ENCODE measurements at regions not wholly inside any gene's neighbourhood (a gene's known extent, or its start where the extent isn't known, plus 50 kb on each side); places are given as distances from the start of the nearest gene placed in this dataset.

- no peaks in the 10 kb centered on the region for H3K36me3 ChIP-seq
- no peaks in the 10 kb centered on the region for H3K4me1 ChIP-seq (replicated peaks)
- no peak overlapping the region for H3K27ac ChIP-seq
- DNase-seq (ENCODE audit: low read depth in 1 of 2, low spot score in 2 of 2), result no peak
- H3K9me3 ChIP-seq (replicated peaks), result no peaks in the 10 kb centered on the region
- H3K4me3 ChIP-seq, result no peak overlapping the region
- no peaks in the 10 kb centered on the region for H3K27me3 ChIP-seq (replicated peaks)
These were observed 287.1 kb downstream of the TENT4A start for GRCh38 chr5:7000310-7000709.

DNA sequence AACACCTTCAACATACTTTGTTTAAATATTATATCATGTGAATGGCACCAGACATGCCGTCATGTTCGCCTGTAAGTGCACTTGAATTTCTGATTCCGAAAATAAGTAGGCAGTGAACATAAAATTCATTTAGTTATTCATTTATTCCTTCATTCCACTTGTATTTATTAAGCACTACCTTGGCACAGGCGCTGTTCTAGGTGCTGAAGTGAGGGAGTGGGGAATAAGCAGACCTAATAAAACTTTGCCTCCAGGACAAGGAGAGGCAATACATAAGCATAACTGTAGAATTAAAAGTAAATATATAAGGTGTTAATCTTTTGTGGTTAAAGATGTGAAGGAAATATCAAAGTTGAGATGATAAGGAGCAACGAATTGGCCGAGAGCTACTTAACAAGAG, 297.4 kb downstream of the TENT4A start:
- Histone ChIP-seq H3K9me3 (replicated peaks) (no peaks in the 10 kb centered on the region), H3K4me3 (no peak overlapping the region), H3K36me3 (no peaks in the 10 kb centered on the region), H3K27me3 (replicated peaks) (no peaks in the 10 kb centered on the region), H3K27ac (no peak overlapping the region), H3K4me1 (replicated peaks) (no peaks in the 10 kb centered on the region)
- no peak for DNase-seq (ENCODE audit: low read depth in 1 of 2, low spot score in 2 of 2)

GRCh38 chr5:7012057-7012456, 298.8 kb downstream of the TENT4A start:
- Histone ChIP-seq H3K27ac (no peak overlapping the region), H3K9me3 (replicated peaks) (no peaks in the 10 kb centered on the region), H3K4me1 (replicated peaks) (no peaks in the 10 kb centered on the region), H3K4me3 (no peak overlapping the region), H3K36me3 (no peaks in the 10 kb centered on the region), H3K27me3 (replicated peaks) (no peaks in the 10 kb centered on the region)
- DNase-seq (ENCODE audit: low read depth in 1 of 2, low spot score in 2 of 2), result no peak

DNA sequence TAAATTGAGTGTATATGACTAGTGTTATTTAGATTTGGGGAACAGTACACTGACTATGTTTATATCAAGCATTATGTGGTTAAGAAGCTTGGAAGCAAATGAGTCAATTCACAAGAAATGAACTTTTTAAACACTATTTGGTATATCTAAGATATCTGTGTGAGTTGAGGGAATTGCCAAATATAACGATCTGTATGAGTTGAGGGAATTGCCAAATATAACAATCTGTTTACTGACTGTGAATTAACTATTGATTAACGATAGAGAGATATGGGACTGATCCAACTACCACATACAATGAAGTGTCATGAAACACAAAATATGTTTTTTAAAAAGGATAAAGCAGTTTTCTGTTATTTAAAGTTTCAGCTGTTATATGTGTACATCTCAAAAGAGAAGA, 301.4 kb downstream of the TENT4A start:
- H3K9me3 ChIP-seq (replicated peaks), result no peaks in the 10 kb centered on the region

DNA sequence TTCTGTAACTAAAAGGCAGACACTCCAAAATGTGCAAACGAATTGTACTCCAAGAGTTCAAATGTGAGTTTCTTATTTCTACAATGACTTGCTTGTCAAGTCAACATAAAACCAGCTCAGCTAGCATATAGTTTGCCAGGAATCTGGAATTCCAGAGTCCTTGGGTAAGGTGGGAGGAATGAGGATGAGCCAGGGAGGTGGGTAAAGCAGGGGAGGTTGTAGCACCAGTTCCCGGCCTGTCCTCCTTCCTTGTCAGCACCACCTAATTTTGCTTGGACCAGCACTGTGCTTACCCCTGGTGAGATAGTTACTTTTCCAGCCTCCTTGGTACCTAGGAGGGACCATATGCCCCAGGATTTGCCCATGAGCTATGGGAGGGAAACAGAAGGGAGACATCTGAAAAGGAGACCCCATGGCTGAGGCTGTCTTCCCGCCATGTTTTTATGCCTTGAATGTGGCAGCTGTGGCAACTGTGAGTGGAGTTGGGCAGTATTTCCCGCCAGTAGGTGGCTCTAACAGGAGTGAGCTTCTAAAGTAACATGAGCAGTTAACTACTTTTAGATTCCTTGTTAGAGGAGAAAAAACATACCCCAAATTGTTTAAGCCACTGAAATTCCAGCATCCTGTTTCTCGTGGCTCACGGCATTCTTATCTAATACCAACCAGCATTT, 302.5 kb downstream of the TENT4A start:
- H3K27ac ChIP-seq, result no peak overlapping the region
- no peak overlapping the region for H3K4me3 ChIP-seq
- no peak for DNase-seq (ENCODE audit: low read depth in 1 of 2, low spot score in 2 of 2)
- H3K9me3 ChIP-seq (replicated peaks), result no peaks in the 10 kb centered on the region
- H3K27me3 ChIP-seq (replicated peaks), result no peaks in the 10 kb centered on the region
- no peaks in the 10 kb centered on the region for H3K4me1 ChIP-seq (replicated peaks)
- H3K36me3 ChIP-seq, result no peaks in the 10 kb centered on the region

More for the DNA sequence above, 301.4 kb downstream of the TENT4A start:
- Histone ChIP-seq H3K36me3 (no peaks in the 10 kb centered on the region), H3K27ac (no peak overlapping the region), H3K4me3 (no peak overlapping the region), H3K4me1 (replicated peaks) (no peaks in the 10 kb centered on the region), H3K27me3 (replicated peaks) (no peaks in the 10 kb centered on the region)
- DNase-seq (ENCODE audit: low read depth in 1 of 2, low spot score in 2 of 2), result no peak

- Histone ChIP-seq H3K27me3 (replicated peaks) (no peaks in the 10 kb centered on the region), H3K4me1 (replicated peaks) (no peaks in the 10 kb centered on the region), H3K4me3 (no peak overlapping the region), H3K36me3 (no peaks in the 10 kb centered on the region), H3K27ac (no peak overlapping the region), H3K9me3 (replicated peaks) (no peaks in the 10 kb centered on the region)
- DNase-seq (ENCODE audit: low read depth in 1 of 2, low spot score in 2 of 2), result no peak
These were observed 303.9 kb downstream of the TENT4A start for GRCh38 chr5:7016999-7017747.

- H3K4me3 ChIP-seq, result no peak overlapping the region
- no peak overlapping the region for H3K27ac ChIP-seq
- H3K36me3 ChIP-seq, result no peaks in the 10 kb centered on the region
- DNase-seq (ENCODE audit: low read depth in 1 of 2, low spot score in 2 of 2), result no peak
- H3K27me3 ChIP-seq (replicated peaks), result no peaks in the 10 kb centered on the region
- 0 out of 2 replicates have a peak, but pooled peaks cover 4% of the 10 kb centered on the region for H3K9me3 ChIP-seq (replicated peaks)
- H3K4me1 ChIP-seq (replicated peaks), result no peaks in the 10 kb centered on the region
These were observed 305.0 kb downstream of the TENT4A start for GRCh38 chr5:7018198-7018597.

DNA sequence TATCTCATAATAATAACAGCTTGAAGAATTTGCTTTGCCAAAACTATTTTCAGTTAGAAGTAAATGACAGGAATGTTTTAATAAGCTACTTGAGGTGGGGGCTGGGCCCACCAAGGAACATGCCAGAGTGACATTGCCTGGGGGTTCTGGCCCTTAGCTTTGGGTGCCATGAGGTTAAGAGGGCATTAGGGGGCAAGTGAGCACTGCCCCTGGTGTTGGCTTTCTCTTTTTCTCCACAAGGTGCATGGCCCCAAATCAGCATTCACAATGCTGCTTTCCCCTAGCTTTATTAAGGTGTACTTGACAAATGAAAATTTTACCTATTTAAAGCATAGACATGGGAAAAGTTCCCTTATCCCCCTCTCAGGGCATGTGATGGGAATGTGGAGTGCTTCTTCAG, 305.4 kb downstream of the TENT4A start:
- Histone ChIP-seq H3K27me3 (replicated peaks) (no peaks in the 10 kb centered on the region), H3K4me3 (no peak overlapping the region)
- DNase-seq (ENCODE audit: low read depth in 1 of 2, low spot score in 2 of 2), result no peak

GRCh38 chr5:7036192-7036835, 323.1 kb downstream of the TENT4A start:
- Histone ChIP-seq H3K9me3 (replicated peaks) (no peaks in the 10 kb centered on the region), H3K36me3 (no peaks in the 10 kb centered on the region), H3K27ac (no peak overlapping the region), H3K4me3 (no peak overlapping the region), H3K27me3 (replicated peaks) (no peaks in the 10 kb centered on the region), H3K4me1 (replicated peaks) (no peaks in the 10 kb centered on the region)
- no peak for DNase-seq (ENCODE audit: low read depth in 1 of 2, low spot score in 2 of 2)

More for the DNA sequence above, 305.4 kb downstream of the TENT4A start:
- no peaks in the 10 kb centered on the region for H3K4me1 ChIP-seq (replicated peaks)
- H3K36me3 ChIP-seq, result no peaks in the 10 kb centered on the region
- no peak overlapping the region for H3K27ac ChIP-seq
- 0 out of 2 replicates have a peak, but pooled peaks cover 4% of the 10 kb centered on the region for H3K9me3 ChIP-seq (replicated peaks)

GRCh38 chr5:7039074-7039473, 325.8 kb downstream of the TENT4A start:
- H3K36me3 ChIP-seq, result no peaks in the 10 kb centered on the region
- H3K4me3 ChIP-seq, result no peak overlapping the region
- H3K9me3 ChIP-seq (replicated peaks), result no peaks in the 10 kb centered on the region
- no peak overlapping the region for H3K27ac ChIP-seq
- no peaks in the 10 kb centered on the region for H3K4me1 ChIP-seq (replicated peaks)
- H3K27me3 ChIP-seq (replicated peaks), result no peaks in the 10 kb centered on the region
- DNase-seq (ENCODE audit: low read depth in 1 of 2, low spot score in 2 of 2), result no peak

DNA sequence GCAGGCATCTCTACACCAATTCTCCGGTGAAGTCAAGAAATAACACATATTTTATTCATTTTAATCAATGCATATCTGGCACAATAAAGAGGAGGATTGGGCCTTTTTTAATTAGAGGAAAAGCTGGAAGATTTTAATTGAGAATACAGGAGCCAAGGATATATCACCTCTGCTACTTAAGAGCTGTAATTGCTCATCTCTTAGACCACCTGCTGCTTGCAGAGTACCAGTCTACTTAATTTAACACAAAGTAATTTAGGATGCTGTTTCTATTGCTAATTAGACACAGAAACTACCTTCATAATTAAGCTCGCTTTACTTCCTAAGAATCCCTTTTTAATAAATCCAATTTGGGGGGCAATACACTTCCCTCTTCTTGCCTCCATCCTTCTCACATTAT, 326.9 kb downstream of the TENT4A start:
- no peaks in the 10 kb centered on the region for H3K27me3 ChIP-seq (replicated peaks)
- no peaks in the 10 kb centered on the region for H3K36me3 ChIP-seq
- H3K9me3 ChIP-seq (replicated peaks), result no peaks in the 10 kb centered on the region
- DNase-seq (ENCODE audit: low read depth in 1 of 2, low spot score in 2 of 2), result no peak
- no peaks in the 10 kb centered on the region for H3K4me1 ChIP-seq (replicated peaks)
- no peak overlapping the region for H3K4me3 ChIP-seq
- no peak overlapping the region for H3K27ac ChIP-seq

DNA sequence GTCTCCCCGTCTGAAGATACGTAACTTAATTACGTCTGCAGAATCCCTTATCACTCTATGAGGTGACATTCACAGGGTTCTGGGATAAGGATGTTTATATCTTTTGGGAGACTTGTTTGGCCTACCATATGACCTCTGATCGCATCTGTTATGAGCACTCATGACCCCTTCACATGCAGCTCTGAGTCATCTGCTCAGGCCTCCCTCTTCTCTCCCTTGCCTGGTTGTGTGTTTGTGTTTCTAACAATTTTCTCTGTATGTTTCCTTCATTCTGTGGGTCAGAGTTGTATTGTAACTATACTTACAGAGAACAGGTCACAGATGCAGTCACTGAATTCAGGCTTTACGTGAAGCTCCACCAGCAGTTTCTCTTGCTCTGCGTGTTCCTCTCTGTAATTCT, 330.6 kb downstream of the TENT4A start:
- Histone ChIP-seq H3K27me3 (replicated peaks) (no peaks in the 10 kb centered on the region), H3K9me3 (replicated peaks) (no peaks in the 10 kb centered on the region), H3K4me1 (replicated peaks) (no peaks in the 10 kb centered on the region), H3K4me3 (no peak overlapping the region), H3K27ac (no peak overlapping the region), H3K36me3 (no peaks in the 10 kb centered on the region)
- no peak for DNase-seq (ENCODE audit: low read depth in 1 of 2, low spot score in 2 of 2)

GRCh38 chr5:7047511-7048261, 334.5 kb downstream of the TENT4A start:
- H3K27me3 ChIP-seq (replicated peaks), result no peaks in the 10 kb centered on the region
- H3K9me3 ChIP-seq (replicated peaks), result no peaks in the 10 kb centered on the region
- no peaks in the 10 kb centered on the region for H3K36me3 ChIP-seq
- H3K27ac ChIP-seq, result no peak overlapping the region
- H3K4me3 ChIP-seq, result no peak overlapping the region
- DNase-seq (ENCODE audit: low read depth in 1 of 2, low spot score in 2 of 2), result no peak
- H3K4me1 ChIP-seq (replicated peaks), result no peaks in the 10 kb centered on the region

DNA sequence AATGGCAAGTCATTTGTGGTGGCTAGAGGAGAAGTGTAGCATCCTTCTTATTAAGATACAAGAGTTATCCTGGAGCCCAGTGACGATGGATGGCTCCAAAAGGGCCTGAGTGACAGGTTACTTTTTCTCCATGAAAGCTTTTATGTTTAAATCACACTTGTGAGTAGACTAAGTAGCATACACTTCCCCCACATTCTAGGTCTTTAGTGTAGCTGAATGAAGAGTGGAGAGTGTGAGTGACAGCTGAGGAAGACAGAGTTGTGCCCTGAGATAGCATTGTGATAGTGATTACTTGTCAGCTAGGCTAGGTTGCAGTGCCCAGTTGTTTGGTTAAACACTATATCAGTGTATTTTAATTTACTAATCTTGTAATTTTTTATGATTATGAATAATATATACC, 337.8 kb downstream of the TENT4A start:
- DNase-seq (ENCODE audit: low read depth in 1 of 2, low spot score in 2 of 2), result no peak
- H3K9me3 ChIP-seq (replicated peaks), result no peaks in the 10 kb centered on the region
- no peak overlapping the region for H3K4me3 ChIP-seq
- no peak overlapping the region for H3K27ac ChIP-seq
- H3K4me1 ChIP-seq (replicated peaks), result no peaks in the 10 kb centered on the region
- no peaks in the 10 kb centered on the region for H3K27me3 ChIP-seq (replicated peaks)
- H3K36me3 ChIP-seq, result no peaks in the 10 kb centered on the region

All from SJSA1 (cell line).